ENCODE measurements at regions not wholly inside any gene's neighbourhood (a gene's known extent, or its start where the extent isn't known, plus 50 kb on each side); places are given as distances from the start of the nearest gene placed in this dataset.

DNA sequence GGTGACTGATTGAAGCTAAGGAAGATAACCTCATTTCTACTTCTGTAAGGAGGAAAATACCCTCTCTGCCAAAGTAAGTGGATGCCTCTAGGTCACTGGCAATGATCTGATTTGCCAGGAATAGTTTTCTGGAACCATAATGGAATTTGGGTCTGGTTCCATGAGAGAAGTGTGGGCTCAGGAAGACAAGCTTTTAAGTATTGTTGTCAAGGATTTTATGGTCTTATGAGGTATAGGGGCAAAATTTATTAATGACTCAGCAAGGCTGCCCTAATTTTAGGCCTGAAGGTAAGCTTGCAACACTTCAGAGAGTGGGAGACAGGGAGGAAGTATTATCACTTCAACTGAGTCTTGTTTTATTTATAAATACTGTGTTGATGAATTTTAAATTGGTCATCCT is 322.6 kb upstream of the ACTBL2 start:
- H3K27me3 ChIP-seq = no peaks in the 10 kb centered on the region
- no peaks in the 10 kb centered on the region for H3K9me3 ChIP-seq
- no peak overlapping the region for H3K27ac ChIP-seq
- H3K36me3 ChIP-seq = no peaks in the 10 kb centered on the region
- no peak overlapping the region for H3K4me3 ChIP-seq
- TF ChIP-seq, protein P1, sequence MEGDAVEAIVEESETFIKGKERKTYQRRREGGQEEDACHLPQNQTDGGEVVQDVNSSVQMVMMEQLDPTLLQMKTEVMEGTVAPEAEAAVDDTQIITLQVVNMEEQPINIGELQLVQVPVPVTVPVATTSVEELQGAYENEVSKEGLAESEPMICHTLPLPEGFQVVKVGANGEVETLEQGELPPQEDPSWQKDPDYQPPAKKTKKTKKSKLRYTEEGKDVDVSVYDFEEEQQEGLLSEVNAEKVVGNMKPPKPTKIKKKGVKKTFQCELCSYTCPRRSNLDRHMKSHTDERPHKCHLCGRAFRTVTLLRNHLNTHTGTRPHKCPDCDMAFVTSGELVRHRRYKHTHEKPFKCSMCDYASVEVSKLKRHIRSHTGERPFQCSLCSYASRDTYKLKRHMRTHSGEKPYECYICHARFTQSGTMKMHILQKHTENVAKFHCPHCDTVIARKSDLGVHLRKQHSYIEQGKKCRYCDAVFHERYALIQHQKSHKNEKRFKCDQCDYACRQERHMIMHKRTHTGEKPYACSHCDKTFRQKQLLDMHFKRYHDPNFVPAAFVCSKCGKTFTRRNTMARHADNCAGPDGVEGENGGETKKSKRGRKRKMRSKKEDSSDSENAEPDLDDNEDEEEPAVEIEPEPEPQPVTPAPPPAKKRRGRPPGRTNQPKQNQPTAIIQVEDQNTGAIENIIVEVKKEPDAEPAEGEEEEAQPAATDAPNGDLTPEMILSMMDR (IDR thresholded peaks at IDR 0.05) = no peak
- DNase-seq = no peak
- H3K4me1 ChIP-seq = peaks cover 0 to 20% (median 3%) of the 10 kb centered on the region in 4 donors
- intact Hi-C loops (cut with DNase I; ENCODE audit: low total_unique reads) = no loop called here

DNA sequence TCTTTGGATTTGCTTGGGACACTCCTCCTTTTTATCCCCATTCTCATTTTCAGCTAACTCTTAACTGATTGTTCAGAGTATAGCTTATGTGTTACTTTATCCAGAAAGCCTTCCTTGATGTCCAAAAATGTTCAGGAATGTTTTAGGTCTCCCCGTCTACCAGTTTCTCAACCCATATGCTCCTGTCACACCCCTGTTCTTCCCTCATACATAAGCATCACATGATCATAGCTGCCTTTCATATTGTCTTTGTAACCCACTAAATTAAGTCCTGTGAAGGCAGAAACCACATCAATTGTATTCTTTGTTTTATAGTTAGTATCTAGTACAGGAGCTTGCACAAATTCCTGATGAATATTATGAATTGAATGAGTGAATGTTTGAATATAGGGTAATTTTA is 321.9 kb upstream of the ACTBL2 start:
- no peak for DNase-seq
- Histone ChIP-seq H3K36me3 (no peaks in the 10 kb centered on the region), H3K27ac (no peak overlapping the region), H3K4me3 (no peak overlapping the region), H3K27me3 (no peaks in the 10 kb centered on the region), H3K9me3 (no peaks in the 10 kb centered on the region), H3K4me1 (peaks cover 0 to 20% (median 3%) of the 10 kb centered on the region in 4 donors)
- TF ChIP-seq, protein P1 (IDR thresholded peaks at IDR 0.05) = no peak
- intact Hi-C loops (cut with DNase I; ENCODE audit: low total_unique reads) = no loop called here

DNA sequence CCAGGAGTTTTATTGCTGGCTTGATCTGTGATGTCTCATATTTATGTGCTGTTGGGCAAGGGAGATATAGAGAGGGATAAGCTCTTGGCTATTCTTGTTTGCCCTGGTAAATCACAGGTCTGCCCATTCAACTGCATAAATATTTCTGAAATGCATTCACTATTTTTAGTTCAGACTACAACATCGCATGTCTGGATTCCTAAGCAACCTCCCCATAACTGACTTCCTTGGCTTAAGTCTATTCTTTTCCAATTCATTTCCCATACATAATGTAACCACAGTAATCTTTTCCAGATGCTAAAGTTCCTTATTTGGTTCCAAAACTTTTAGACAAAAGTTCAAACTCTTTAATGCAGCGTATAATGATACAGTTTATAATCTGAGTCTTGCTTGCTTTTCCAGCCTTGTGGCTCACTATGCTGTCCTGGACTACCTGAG is 321.4 kb upstream of the ACTBL2 start:
- H3K4me1 ChIP-seq = peaks cover 0 to 20% (median 3%) of the 10 kb centered on the region in 4 donors
- intact Hi-C loops (cut with DNase I; ENCODE audit: low total_unique reads) = no loop called here
- no peak for DNase-seq
- no peaks in the 10 kb centered on the region for H3K9me3 ChIP-seq
- H3K27me3 ChIP-seq = no peaks in the 10 kb centered on the region
- TF ChIP-seq, protein P1 (IDR thresholded peaks at IDR 0.05) = no peak
- H3K36me3 ChIP-seq = no peaks in the 10 kb centered on the region
- H3K4me3 ChIP-seq = no peak overlapping the region
- no peak overlapping the region for H3K27ac ChIP-seq

DNA sequence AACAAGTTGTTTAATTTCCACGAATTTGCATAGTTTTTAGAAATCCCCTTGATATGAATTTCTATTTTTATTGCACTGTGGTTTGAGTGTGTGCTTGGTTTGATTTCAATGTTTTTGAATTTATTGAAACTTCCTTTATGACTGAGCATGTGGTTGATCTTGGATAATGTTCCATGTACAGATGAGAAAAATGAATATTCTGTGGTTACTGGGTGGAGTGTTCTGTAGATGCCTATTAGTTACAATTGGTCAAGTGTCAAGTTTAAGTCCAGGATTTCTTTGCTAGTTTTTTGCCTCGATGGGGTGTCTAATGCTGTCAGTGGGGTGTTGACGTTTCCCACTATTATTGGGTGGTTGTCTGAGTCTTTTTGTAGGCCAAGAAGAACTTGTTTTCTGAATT is 319.5 kb upstream of the ACTBL2 start:
- Histone ChIP-seq H3K4me1 (peaks cover 0 to 20% (median 3%) of the 10 kb centered on the region in 4 donors), H3K9me3 (no peaks in the 10 kb centered on the region), H3K4me3 (no peak overlapping the region), H3K27ac (no peak overlapping the region), H3K27me3 (no peaks in the 10 kb centered on the region), H3K36me3 (no peaks in the 10 kb centered on the region)
- intact Hi-C loops (cut with DNase I; ENCODE audit: low total_unique reads) = no loop called here
- TF ChIP-seq, protein P1 (IDR thresholded peaks at IDR 0.05) = no peak
- no peak for DNase-seq

- intact Hi-C loops (cut with DNase I; ENCODE audit: low total_unique reads) = no loop called here
- no peaks in the 10 kb centered on the region for H3K27me3 ChIP-seq
- no peak overlapping the region for H3K4me3 ChIP-seq
- no peaks in the 10 kb centered on the region for H3K36me3 ChIP-seq
- no peaks in the 10 kb centered on the region for H3K9me3 ChIP-seq
- no peak for DNase-seq
- H3K27ac ChIP-seq = no peak overlapping the region
- TF ChIP-seq, protein P1 (IDR thresholded peaks at IDR 0.05) = no peak
- H3K4me1 ChIP-seq = no peaks in the 10 kb centered on the region
Measured at GRCh38 chr5:57795203-57795602, 312.6 kb upstream of the ACTBL2 start.

DNA sequence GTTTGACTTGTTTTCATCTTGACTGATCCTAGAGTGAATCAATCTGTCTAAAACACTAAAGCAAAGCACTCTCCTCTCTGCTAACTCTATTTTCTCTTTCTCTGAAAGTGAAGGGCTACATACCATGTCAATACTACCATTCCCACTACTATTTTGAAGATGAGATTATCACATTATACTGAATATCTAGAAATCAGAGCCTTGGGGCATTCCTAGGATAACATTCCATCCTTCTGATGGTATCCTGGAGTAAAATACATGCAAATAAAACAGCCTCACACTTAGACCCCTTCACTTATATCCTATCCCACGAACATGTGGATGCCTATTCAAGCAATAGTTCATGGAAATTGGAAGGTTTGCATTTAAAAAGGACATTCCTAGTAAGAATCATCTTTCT is 309.3 kb upstream of the ACTBL2 start:
- no peaks in the 10 kb centered on the region for H3K36me3 ChIP-seq
- TF ChIP-seq, protein P1 (IDR thresholded peaks at IDR 0.05) = no peak
- no peak overlapping the region for H3K4me3 ChIP-seq
- no peaks in the 10 kb centered on the region for H3K9me3 ChIP-seq
- intact Hi-C loops (cut with DNase I; ENCODE audit: low total_unique reads) = no loop called here
- H3K27ac ChIP-seq = no peak overlapping the region
- H3K4me1 ChIP-seq = no peaks in the 10 kb centered on the region
- no peak for DNase-seq
- H3K27me3 ChIP-seq = no peaks in the 10 kb centered on the region

All from tibial artery (tissue), 4 donors.